ENCODE measurements at regions not wholly inside any gene's neighbourhood (a gene's known extent, or its start where the extent isn't known, plus 50 kb on each side); places are given as distances from the start of the nearest gene placed in this dataset.

DNA sequence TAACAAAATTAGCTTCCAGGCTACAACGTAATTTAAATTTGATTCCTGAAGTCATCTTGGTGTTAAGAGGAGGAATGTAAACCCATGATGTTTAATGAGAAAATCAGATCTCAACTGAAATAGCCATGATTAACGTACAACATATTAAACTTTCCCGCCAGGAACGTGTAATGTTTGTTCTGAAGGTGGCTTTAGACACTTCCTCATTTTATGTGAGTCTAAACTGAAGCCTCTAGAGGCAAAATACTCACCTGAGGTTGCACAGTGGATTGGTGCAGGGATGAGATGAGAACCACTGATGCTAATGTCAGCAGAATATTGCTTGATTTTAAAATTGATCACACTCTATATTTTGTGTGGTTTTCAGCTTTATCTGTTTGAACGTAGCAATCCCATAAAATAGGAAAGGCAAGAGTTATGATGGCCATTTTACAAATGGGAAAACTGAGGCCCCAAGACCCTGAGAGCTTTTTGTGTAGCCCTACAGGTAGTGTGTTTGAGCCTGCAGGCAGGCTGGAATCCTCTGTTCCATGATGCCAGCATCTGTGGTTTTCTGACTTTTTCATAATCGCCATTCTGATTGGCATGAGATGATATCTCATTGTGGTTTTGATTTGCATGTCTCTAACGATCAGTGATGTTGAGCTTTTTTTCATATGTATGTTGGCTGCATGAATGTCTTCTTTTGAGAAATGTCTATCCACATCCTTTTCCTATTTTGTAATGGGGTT, 243.7 kb upstream of the BMPER start:
- DNase-seq, result no peak

DNA sequence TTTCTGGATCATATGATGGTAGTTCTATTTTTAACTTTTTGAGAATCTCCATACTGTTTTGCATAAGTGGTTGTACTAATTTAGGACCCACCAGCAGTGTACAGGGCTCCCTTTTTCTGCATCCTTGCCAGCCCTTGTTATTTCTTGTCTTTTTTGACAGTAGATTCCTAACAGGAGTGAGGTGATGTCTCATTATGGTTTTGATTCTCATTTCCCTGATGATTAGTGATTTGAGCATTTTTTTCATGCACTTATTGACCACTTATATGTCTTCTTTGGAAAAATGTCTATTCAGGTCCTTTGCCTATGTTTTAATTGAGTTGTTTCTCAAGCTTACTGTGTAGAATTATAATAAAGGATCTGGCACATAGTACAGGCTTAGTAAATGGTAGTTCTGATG, 238.8 kb upstream of the BMPER start:
- DNase-seq, result peak; percentile 50

DNA sequence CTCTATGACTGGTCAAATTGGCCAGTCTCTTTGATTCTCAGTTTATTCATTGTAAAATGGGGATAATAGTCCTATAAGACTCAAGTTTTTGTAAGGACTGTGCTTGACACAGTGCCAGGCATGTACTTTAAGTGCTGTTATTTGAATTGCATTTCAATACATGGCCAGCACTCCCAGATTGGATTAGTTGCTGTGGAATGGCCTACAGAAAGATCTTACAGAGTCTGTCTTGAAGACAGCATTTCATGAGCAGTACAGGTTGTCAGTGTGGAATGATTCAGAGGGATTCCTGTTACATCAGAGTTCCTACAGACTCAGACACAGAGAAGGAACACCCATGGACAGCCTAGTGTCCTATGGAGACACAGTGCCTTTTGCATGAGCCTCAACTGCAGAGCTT, 238.1 kb upstream of the BMPER start:
- peak; percentile 65 for DNase-seq

- peak; percentile 44 for DNase-seq
Measured at GRCh38 chr7:33669251-33669670, 236.1 kb upstream of the BMPER start.

DNA sequence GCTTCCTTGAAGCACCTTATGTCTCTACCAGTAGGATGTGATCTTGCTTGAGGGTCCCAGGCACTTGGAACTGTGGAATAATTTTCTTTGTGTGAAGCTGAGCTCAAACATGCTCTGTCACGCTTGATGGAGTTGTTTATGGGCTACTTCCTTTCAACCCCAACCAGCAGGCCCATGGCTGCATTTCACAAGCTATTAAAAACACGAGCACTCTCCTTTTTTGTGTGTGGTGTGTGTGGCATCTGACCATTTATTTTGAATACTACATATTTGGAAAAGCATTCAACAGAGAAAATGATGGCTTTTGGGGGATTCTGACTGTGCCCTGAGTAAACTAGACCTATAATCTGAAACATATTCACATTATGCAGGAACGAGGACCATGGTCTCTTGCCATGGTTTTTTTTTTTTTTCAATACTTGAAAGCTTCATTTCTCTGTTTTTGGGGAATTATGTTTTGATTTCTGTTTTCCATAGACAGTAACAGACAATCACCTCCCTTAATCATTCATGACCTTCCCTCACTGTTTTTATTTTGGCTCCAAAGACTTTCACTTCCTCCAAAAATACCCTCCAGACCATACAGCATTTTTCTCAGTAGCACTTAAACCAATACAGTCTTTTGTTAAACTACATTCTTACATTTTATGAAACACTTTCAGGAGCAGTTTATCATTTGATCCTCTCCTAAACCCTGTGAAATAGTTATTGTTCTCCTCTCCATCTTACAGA, 233.6 kb upstream of the BMPER start:
- DNase-seq, result peak; percentile 28

DNA sequence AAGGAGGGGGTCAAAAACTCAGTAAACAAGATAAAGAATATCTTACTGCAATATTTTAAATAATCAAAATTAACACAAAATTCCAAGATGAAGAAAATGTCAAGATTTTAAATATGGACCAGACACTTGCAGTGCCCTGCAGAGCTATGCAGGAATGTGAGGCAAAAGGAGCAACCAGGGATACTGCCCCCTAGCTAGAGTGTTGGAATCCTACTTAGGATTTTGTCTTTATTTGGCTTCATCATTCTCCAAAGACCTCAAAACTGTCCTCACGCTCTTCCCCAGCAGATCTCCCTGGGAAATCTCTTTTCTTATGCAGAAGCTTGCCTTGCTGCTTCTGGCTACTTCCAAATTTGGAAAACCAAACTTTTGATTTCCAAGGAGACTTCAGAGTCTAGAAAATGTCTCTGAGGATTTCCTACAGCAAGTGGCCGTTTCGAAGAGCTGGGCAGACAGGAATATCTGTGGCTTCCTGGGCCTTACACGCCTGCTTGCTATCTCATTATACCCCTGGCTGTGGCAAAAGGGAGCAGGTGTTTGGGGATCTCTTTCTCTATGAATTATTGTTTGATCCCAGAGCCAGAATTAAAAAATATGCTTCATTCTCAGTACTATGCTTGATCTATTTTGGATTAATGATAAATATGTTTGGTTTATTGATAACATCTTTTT, 232.2 kb upstream of the BMPER start:
- DNase-seq, result no peak

GRCh38 chr7:33674804-33675411, 230.4 kb upstream of the BMPER start:
- no peak for DNase-seq

DNA sequence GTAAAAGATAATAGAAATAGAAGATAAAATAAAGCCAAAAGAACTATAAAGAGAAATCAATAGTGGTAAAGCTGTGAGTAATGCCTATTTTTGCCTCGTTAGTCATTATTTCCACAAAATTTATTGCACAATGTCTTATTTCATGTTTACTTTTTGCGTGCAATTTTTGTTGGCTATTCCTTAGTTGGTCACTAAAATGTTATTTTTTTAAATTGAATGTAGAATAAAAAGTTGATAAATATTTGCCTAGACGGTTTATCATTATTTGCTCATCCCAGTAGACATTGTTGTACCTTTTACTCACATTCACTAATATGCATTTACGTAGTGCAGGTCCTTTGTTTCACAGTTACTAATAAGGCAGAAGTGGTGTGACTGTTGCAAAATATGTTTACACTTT, 227.8 kb upstream of the BMPER start:
- no peak for DNase-seq

DNA sequence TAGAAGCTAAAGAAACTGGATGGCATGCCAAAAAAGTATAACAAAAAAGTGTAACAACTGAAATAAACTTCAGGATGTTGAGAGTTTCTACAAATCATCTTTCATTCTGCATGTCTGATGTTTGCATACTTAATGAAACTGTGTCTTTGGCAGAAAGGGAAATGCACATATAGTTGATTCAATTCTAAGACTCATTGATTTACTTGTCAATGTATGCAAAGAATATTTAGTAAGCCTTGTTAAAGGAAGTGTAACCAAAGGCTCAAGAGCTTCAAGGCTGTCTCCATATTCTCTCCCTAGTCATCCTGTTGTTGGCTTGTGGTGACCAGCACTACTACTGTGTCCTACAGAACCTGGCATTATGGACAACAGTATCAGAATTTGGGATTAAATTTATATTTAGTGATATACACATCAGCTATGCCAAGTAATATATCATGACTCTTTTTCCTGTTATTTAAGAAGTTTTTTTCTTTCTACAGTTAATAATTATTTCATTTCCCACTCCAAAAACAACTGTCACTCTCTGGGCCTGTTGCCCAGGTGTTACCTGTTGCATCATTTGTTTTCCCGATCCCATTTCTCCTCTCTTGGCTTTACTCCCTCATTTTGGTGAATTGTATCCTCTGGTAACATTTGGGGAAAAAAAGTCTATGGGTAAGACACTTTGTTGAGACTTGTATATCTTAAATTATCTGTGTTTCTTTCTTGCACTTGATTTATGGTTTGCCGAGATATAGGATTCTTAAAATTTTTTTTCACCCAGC, 226.6 kb upstream of the BMPER start:
- no peak for DNase-seq

- no peak for DNase-seq
Measured at GRCh38 chr7:33680682-33681081, 224.7 kb upstream of the BMPER start.

GRCh38 chr7:33685503-33685902, 219.8 kb upstream of the BMPER start:
- no peak for DNase-seq

DNA sequence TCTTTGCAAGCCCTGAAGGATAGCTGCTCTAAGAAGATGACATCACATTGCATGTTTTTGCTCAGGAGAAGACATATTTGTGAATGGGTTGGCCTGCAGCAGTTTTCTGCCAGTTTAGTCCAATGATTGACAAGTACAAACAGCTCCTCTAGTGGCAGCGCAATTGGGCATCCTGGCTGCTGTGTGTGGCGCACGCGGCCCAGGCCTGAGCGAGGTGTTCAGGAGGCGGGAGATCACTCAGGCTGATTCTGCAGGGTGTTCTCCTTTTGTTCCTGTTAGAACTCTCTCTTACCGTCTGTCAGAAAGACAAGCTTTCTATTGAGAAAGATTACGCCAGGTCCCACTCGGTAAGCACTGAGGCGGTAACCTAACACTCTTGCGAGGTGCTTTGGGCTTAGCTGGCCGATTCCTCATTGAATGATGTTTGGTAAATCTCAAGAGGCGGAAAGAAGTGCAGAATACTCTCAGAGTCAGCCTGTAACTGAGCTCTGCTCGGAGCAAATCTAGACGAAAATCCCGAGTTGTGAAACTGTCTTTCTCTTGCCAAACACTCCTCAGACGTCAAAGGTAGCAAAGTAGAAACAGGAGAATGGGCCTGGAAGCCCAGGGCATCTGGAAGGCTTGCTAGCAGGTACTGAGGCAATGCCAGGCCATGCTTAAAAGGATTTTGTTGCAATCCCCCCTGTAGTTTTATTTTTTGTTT, 219.2 kb upstream of the BMPER start:
- no peak for DNase-seq

GRCh38 chr7:33687625-33688024, 217.7 kb upstream of the BMPER start:
- DNase-seq, result no peak

GRCh38 chr7:33691180-33691579, 214.2 kb upstream of the BMPER start:
- no peak for DNase-seq

DNA sequence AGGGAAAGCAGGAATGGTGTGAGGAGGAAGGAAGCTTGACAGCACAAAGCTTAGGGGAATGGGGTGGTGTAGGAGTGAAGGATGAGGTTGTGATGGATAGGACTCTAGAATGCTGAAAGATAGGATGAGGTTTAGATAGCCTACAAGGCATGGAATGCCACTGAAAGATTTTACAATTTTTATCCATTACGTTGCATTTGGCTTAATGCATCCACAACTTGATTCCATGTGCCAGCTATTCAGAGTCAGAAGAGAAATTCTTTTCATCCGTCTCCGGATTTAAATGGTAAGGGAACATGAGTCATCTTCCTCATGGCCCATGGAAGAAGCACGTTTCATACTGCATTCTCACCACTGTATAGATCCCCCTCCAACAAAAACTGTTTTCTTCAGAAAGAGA, 212.4 kb upstream of the BMPER start:
- DNase-seq, result peak; percentile 89

DNA sequence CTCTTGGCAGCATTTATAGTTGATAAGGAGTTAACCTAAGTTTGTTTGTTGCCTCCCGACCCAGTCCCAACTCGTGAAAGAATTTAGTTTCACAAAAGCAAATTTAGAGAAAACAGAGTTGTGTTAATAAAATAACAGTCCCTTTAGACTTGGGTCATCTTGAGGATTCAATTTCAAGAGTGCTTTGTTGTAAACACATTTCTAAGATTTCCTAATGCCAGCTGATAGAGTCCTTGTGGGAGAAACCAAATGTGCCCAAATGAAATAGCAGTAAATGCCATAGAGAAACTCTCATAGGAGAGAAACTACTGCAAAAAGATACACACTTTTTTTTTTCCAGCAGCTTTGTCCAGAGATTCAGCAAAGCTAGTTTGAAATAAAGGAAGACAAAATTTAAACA, 211.3 kb upstream of the BMPER start:
- DNase-seq, result no peak

DNA sequence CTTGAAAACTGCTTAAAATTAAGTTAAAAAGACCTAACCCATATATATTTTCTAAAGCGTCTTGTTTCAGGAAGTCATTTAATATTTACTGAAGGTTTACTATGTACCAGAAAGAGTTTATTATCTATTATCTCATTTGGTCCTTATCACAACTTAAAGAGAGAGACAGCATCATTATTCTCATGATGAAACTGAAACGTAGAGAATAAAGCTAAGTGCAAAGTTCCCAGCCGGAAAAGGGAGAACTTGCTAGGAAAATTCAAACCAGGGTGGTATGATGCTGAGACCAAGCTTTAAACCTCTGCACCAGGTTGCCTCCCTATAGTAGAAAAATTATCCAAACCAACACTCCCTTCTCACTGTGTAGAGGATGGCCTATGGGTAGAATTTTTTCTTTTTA, 207.7 kb upstream of the BMPER start:
- DNase-seq, result no peak

GRCh38 chr7:33698041-33698440, 207.3 kb upstream of the BMPER start:
- peak; percentile 46 for DNase-seq

GRCh38 chr7:33698692-33699128, 206.6 kb upstream of the BMPER start:
- DNase-seq, result peak; percentile 40

GRCh38 chr7:33700001-33700899, 205.1 kb upstream of the BMPER start:
- no peak for DNase-seq

All from fibroblast of skin of abdomen (primary cell).